ENCODE measurements at regions not wholly inside any gene's neighbourhood (a gene's known extent, or its start where the extent isn't known, plus 50 kb on each side); places are given as distances from the start of the nearest gene placed in this dataset.

DNA sequence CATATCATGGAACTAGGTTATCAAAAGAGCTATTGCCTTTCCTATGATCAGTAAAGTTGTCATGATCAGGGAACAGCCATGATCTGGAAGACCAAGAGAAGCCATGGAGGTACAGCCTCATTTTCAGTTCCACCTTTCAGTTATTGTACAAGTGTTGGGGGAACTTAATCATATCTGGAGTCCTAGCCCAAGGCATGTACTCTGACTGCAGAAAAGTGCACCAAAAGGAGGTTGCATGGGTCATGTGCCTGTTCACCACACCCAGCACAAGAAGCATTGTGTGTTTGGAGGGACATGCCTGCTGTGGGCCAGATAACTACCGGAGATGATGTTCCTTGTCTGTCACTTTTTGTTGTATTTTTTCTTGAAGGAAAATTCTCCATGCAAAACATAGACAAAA lies 185.8 kb upstream of the MAN1A1 start:
- TF ChIP-seq, protein P1, sequence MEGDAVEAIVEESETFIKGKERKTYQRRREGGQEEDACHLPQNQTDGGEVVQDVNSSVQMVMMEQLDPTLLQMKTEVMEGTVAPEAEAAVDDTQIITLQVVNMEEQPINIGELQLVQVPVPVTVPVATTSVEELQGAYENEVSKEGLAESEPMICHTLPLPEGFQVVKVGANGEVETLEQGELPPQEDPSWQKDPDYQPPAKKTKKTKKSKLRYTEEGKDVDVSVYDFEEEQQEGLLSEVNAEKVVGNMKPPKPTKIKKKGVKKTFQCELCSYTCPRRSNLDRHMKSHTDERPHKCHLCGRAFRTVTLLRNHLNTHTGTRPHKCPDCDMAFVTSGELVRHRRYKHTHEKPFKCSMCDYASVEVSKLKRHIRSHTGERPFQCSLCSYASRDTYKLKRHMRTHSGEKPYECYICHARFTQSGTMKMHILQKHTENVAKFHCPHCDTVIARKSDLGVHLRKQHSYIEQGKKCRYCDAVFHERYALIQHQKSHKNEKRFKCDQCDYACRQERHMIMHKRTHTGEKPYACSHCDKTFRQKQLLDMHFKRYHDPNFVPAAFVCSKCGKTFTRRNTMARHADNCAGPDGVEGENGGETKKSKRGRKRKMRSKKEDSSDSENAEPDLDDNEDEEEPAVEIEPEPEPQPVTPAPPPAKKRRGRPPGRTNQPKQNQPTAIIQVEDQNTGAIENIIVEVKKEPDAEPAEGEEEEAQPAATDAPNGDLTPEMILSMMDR (IDR thresholded peaks at IDR 0.05; ENCODE audit: insufficient read depth, low read length): no peak
- TF ChIP-seq POLR2AphosphoS5 (IDR thresholded peaks at IDR 0.05; ENCODE audit: low read depth) (no peak), GABPA (IDR thresholded peaks at IDR 0.05; ENCODE audit: low read depth) (no peak)

Measured in HL-60 (cell line).